Pancreas (tissue), 10 donors: ENCODE measurements at regions not wholly inside any gene's neighbourhood (a gene's known extent, or its start where the extent isn't known, plus 50 kb on each side); places are given as distances from the start of the nearest gene placed in this dataset.

ENCODE experiments used
- ATAC-seq, 4 donors: fragments of 200-7000 bp; cut with Tn5 transposase; one replicate each; pipeline versions ENCODE4 v1.8.0 to v1.9.1; 2020; ENCODE audit warnings: mild to moderate bottlenecking in 4 of 4, moderate library complexity in 4 of 4
- DNase-seq, 6 donors: peaks; one replicate each; pipeline ENCODE4 v3.0.0-alpha.2; 2020
- FAIRE-seq: peaks from 2 replicates; lab custom pipeline; 2012; peaks lifted over from hg19 to GRCh38; lab: Jason Lieb, UNC
- H3K27ac ChIP-seq, 4 donors: fragments of 200-600 bp; sonication (generic); 1 replicate in 3 of 4; 2 replicates in 1 of 4; pipeline versions ENCODE4 v1.5.0 to v1.8.0; 2020
- H3K27me3 ChIP-seq, 4 donors: fragments of 200-600 bp; one replicate each; pipeline ENCODE4 v1.8.0; 2021
- H3K36me3 ChIP-seq, 3 donors: fragments of 200-600 bp; sonication (generic) in 1 of 3; one replicate each; pipeline versions ENCODE4 v1.5.0 to v1.8.0; 2020 to 2021
- H3K4me1 ChIP-seq, 3 donors: fragments of 200-600 bp; one replicate each; pipeline ENCODE4 v1.8.0; 2021
- H3K4me3 ChIP-seq, 4 donors: fragments of 200-600 bp; sonication (generic) in 2 of 4; one replicate each; pipeline versions ENCODE4 v1.5.0 to v1.8.0; 2020 to 2021
- H3K9me3 ChIP-seq, 4 donors: fragments of 200-600 bp; one replicate each; pipeline ENCODE4 v1.8.0; 2021
- WGBS, 2 donors: extraction: QIAGEN DNeasy Blood & Tissue Kit; methylation state at CpG; one replicate each; pipeline ENCODE4 v1.1.7; 2013; 5-methylcytosine and 5-hydroxymethylcytosine counted together
- intact Hi-C, 3 donors: fragments of 100-400 bp; cut with DNase I; formaldehyde crosslinking; loops; one replicate each; pipeline versions ENCODE4 v1.11.1 to v1.14.2; 2022
- TF ChIP-seq, protein P1 (sequence below), 4 donors: fragments of 200-600 bp; sonication (generic) in 3 of 4; IDR thresholded peaks; one replicate each; pipeline versions ENCODE4 v1.5.0 to v1.8.0; 2021; ENCODE audit warnings: antibody characterized with exemption in 4 of 4
- donor health status: healthy with polysubstance abuse.
- donor health status: DM: no; HTN: no; CAD: no; lungs with moderate emphysema.
- donor health status: DM: no; HTN: no; CAD: no.
- donor health status: control.
- donor health status: control.
- donor health status: Bipolar disorder and iron deficiency.
- donor health status: DM: yes; HTN: yes; CAD: no.
- donor health status: DM: no; HTN: no; CAD: no.
- donor health status: DM: no; HTN: no; CAD: no.
- donor health status: DM: yes; HTN: yes; CAD: no.

DNA sequence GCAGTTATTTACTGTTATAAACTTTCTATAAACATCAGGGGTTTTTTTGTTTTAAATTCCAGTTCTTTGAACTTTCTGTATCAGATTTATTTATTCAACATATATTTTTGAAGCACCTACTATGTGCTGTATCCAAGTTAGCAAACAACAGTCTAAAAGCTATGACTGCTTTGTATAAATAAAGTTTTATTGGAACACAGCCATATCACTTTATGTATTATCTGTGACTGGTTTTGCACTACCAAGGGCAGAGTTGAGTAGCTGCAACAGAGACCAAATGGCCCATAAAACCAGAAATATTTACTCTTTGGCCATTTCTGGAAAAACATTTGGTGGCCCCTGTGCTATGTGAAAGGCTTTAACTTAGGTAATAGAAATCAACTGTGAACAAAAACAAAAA is 110.2 kb upstream of the ERCC4 start:
- intact Hi-C loops, result no loop called here
- TF ChIP-seq, protein P1, sequence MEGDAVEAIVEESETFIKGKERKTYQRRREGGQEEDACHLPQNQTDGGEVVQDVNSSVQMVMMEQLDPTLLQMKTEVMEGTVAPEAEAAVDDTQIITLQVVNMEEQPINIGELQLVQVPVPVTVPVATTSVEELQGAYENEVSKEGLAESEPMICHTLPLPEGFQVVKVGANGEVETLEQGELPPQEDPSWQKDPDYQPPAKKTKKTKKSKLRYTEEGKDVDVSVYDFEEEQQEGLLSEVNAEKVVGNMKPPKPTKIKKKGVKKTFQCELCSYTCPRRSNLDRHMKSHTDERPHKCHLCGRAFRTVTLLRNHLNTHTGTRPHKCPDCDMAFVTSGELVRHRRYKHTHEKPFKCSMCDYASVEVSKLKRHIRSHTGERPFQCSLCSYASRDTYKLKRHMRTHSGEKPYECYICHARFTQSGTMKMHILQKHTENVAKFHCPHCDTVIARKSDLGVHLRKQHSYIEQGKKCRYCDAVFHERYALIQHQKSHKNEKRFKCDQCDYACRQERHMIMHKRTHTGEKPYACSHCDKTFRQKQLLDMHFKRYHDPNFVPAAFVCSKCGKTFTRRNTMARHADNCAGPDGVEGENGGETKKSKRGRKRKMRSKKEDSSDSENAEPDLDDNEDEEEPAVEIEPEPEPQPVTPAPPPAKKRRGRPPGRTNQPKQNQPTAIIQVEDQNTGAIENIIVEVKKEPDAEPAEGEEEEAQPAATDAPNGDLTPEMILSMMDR (IDR thresholded peaks at IDR 0.05), result no peak
- no peak for FAIRE-seq

DNA sequence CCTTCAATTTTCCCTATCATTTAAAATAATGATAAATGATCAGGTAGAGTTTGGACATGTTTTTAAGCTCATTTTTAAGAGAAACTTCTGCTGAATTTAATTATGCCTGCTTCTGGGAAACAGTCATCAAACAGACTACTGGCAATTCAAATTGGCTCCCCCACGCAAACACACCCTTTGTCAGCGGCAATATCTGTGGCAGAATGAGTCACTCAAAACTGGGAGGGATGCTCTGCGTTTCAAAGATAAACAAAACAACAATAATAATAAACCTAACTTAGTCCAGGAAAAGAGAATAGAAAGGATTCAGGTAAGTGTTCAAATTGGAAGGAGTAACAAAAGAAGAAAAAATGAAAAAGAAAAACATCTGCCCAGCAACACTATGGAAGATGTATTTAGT is 108.1 kb upstream of the ERCC4 start:
- TF ChIP-seq, protein P1 (IDR thresholded peaks at IDR 0.05), result no peak
- DNase-seq (no peak), ATAC-seq (no peak), FAIRE-seq (no peak)
- H3K9me3 ChIP-seq, result peaks cover 0 to 4% (median 0%) of the 10 kb centered on the region in 4 donors
- H3K27ac ChIP-seq, result no peak overlapping the region
- intact Hi-C loops, result no loop called here
- H3K36me3 ChIP-seq, result no peaks in the 10 kb centered on the region
- 39 to 40% methylated on average over 3 of the region's 3 CpGs for WGBS, 2 donors
- no peaks in the 10 kb centered on the region for H3K4me1 ChIP-seq
- H3K27me3 ChIP-seq, result peaks cover 0 to 5% (median 1%) of the 10 kb centered on the region in 4 donors
- no peak overlapping the region for H3K4me3 ChIP-seq

More for the DNA sequence above, 110.2 kb upstream of the ERCC4 start:
- no peaks in the 10 kb centered on the region for H3K36me3 ChIP-seq
- H3K4me1 ChIP-seq, result no peaks in the 10 kb centered on the region
- ATAC-seq (no peak), DNase-seq (no peak)
- peaks cover 0 to 4% (median 0%) of the 10 kb centered on the region in 4 donors for H3K9me3 ChIP-seq
- peaks cover 0 to 3% (median 0%) of the 10 kb centered on the region in 4 donors for H3K27me3 ChIP-seq
- no peak overlapping the region for H3K4me3 ChIP-seq
- H3K27ac ChIP-seq, result no peak overlapping the region

DNA sequence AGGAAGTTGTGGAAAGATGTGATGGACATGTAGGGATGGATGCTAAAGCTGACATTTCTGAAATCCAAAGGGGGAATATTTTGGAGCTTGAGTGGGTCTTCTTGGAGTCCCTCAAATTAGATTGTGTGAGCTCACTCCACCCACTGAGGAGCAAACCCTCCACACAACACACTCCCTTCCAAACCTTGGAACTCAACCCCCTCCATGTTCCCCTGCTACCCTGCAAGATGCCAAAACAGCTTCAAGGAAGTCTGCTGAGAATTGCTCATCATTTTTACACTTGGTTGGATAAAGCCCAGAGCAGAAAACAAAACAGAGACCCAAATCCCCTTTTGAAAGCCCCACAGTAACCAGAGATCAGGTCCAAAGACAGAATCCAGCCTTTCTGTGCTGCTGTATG is 103.3 kb upstream of the ERCC4 start:
- no peak for DNase-seq
- intact Hi-C loops, result no loop called here
- TF ChIP-seq, protein P1 (IDR thresholded peaks at IDR 0.05), result no peak
- Histone ChIP-seq H3K27ac (no peak overlapping the region), H3K9me3 (no peaks in the 10 kb centered on the region), H3K36me3 (no peaks in the 10 kb centered on the region), H3K27me3 (peaks cover 0 to 5% (median 1%) of the 10 kb centered on the region in 4 donors), H3K4me1 (no peaks in the 10 kb centered on the region), H3K4me3 (no peak overlapping the region)
- no peak for ATAC-seq
- FAIRE-seq, result no peak

DNA sequence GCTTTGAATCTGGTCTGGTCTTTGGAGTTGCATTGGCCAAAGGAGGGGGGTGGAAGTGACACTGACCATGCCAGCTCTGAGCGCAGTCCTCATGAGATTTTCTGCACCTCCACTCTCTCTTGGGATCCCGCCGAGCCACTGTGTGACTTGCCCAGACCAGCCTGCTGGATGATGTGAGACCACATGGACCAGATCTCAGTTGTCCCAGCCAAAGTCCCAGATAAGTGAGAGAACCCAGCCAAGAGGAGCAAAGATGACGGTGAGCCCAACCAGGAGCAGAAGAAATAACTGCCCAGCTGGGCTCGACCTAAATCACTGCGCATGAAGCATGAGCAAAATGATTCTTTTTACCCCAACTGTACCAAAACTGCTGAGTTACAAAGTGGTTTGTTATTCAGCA is 96.5 kb upstream of the ERCC4 start:
- no peaks in the 10 kb centered on the region for H3K4me1 ChIP-seq
- H3K36me3 ChIP-seq, result no peaks in the 10 kb centered on the region
- ATAC-seq, result no peak
- no peak overlapping the region for H3K27ac ChIP-seq
- FAIRE-seq, result no peak
- H3K4me3 ChIP-seq, result no peak overlapping the region
- 73 to 87% methylated on average over 6 of the region's 6 CpGs for WGBS, 2 donors
- H3K9me3 ChIP-seq, result no peaks in the 10 kb centered on the region
- intact Hi-C loops, result no loop called here
- DNase-seq, result no peak
- no peaks in the 10 kb centered on the region for H3K27me3 ChIP-seq
- TF ChIP-seq, protein P1 (IDR thresholded peaks at IDR 0.05), result no peak

DNA sequence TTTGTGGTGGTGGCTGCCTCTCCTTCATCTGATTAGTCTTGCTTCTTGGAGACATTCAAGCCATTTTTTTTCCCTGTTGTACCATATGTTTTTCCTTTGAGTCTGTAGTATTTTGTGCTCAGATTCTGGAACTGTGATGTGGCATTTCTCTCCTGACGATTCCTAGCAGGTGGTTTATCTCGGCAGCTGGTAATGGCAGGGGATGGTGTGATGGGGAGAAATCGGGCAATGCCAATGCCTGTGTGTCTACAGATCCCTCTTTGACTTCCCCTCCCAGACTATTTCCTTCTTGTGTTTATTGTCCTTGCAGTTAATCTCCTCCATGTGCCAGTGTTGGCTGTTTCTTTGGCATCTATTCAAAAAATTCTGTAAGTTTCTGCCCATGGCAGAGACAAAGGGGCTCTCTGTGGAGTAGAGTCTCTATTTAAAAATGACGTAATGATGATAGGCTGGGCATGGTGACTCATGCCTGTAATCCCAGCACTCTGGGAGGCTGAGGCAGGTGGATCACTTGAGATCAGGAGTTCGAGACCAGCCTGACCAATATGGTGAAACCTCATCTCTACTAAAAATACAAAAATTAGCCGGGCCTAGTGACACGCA is 90.2 kb upstream of the ERCC4 start:
- intact Hi-C loops, result no loop called here
- TF ChIP-seq, protein P1 (IDR thresholded peaks at IDR 0.05), result no peak
- Histone ChIP-seq H3K36me3 (no peaks in the 10 kb centered on the region), H3K27me3 (no peaks in the 10 kb centered on the region), H3K4me1 (no peaks in the 10 kb centered on the region), H3K4me3 (no peak overlapping the region), H3K27ac (no peak overlapping the region), H3K9me3 (no peaks in the 10 kb centered on the region)
- WGBS, 2 donors, result 49 to 53% methylated on average over 7 of the region's 7 CpGs
- peak in 2 of 4 donors; percentile 27 to 42 for ATAC-seq
- no peak for DNase-seq
- no peak for FAIRE-seq
